HG03457 (cell line): ENCODE measurements at regions not wholly inside any gene's neighbourhood (a gene's known extent, or its start where the extent isn't known, plus 50 kb on each side); places are given as distances from the start of the nearest gene placed in this dataset.
"Not testable (repeated sequence)": the region's sequence is repeated elsewhere in the genome, so short reads cannot be mapped to it uniquely, and the experiment has no call there.

Experiments used
- ATAC-seq: cut with Tn5 transposase; IDR thresholded peaks from one replicate; pipeline ENCODE4 v1.9.1; 2021; ENCODE audit warnings: moderate number of reproducible peaks; ENCODE audit not compliant: unreplicated experiment

DNA sequence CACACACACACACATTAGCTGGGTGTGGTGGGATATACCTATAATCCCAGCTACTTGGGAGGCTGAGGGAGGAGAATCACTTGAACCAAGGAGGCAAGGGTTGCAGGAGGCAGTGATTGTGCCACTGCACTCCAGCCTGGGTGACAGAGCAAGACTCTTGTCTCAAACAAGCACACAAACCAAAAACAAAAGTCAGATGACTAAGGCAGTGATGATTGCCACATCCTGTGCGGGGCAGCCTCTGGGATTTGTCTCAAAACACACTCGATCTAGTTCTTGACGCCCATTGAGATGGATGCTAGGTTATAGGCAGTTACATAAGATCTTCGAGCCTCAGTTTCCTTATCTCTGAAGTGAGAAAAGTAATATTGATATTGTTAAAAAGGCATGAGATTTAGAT lies 57.8 kb upstream of the NBPF8 start:
- ATAC-seq = not testable (repeated sequence)

- ATAC-seq = not testable (repeated sequence)
Measured at GRCh38 chr1:120356170-120356569, 58.7 kb upstream of the NBPF8 start.

DNA sequence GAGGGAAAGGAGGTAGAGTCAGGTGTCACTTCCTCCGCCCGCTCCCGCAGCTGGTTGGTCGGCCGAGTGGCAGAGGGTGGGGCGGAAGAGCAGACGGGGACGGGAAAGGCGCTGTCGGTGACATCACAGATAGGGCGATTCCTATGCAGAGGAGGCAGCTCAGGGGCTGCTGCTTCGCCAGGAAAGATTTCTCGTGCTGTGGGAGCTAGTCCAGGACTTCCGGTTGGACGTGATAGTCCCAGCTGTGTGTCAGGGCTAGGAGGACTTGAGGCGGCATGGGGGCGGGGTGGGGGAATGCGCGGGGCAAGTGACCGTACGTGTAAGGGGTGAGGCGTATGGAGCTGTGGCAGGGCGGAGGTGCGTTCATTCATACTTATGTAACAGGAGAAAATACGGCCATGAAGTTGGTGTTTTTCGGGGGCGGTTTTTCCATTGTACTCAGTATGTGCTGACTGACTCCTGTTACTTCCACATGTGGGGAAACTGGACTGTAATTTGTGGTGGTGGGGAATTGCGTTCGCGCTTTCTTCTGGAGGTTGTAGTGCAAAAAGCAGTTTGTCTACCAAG lies 60.1 kb upstream of the NBPF8 start:
- peak; percentile 90 for ATAC-seq

GRCh38 chr1:120342231-120343073 lies 72.4 kb upstream of the NBPF8 start:
- not testable (repeated sequence) for ATAC-seq

GRCh38 chr1:120341756-120342155 lies 73.1 kb upstream of the NBPF8 start:
- not testable (repeated sequence) for ATAC-seq

DNA sequence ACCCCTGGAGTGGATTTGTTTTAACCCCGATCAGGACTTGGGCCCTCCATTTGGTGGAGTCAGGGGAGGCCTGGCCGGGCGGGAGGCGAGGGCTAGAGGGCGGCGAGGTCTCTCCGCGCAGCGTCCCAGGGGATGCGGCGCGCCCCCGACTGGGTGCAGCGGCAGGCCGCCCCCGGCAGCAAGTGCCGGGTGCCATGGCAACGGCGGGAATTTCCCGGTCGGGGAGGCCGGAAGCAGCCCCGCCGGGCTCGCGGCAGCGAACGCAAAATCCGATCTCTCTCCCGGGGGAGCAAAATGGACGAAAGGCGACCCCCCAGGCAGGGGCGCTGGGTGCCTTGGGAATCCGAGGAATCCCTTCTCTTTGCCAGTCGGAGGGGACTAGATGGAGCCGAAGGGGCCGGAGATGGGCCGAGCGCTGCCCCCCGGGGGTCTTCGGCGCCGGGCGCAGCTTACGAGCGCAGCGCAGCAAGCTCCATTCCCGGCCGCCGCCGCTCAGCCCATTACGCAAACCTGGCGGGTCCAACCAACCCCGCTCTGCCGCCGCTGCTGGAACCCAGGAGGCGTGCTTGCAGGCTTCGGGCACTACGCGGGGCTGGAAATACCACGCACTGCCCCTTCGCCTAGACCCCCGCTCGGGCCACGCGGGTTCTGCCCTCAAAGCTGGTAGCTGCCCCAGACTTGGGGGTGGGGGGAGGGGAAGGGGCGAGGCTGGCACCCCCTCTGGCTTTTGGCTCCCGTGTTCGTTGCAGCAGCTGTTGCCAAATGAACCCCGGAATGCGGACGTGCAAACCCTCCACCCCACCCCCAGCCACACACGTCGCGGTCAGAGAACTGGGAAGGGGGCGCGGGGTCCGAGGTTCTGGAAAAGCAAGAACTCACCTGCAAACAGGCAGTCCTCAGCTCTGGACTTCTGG lies 73.7 kb upstream of the NBPF8 start:
- not testable (repeated sequence) for ATAC-seq

DNA sequence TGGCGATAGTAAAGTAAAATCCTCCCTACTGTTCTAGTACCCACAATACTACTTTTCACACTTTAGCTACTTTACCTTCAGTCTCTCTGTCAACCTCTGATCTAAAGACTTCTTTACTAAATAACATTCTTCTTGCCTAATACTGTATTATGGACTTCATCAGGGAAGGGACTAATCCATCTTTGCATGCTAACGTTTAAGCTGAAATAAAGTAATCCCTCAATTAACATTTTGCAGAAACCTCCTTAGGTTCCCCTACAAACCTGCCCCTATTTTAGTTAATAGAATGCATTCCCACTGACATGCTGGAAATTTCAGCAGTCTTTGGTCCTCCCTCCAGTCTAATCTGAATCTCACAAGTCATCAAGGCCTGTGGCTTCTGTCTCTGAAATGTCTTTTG lies 99.1 kb upstream of the NBPF8 start:
- not testable (repeated sequence) for ATAC-seq

DNA sequence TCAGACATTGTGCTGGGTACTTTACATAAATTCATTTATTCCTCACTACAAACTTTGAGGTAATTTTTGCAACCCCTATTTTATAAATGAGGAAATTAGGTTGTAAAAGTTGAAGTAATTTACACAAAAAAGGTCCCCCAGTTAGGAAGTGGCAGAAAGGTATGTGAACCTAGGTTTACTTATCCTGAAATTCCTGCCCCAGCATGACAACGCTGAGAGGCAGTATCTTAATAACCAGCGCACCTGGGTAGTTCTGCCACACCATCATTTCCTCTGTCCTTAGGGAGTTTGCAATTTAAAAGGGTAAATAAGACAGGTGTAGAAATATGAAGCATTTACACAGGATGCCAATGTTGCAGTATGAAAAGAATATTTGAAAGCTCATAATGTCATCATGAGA lies 102.9 kb upstream of the NBPF8 start:
- ATAC-seq = not testable (repeated sequence)

- not testable (repeated sequence) for ATAC-seq
Measured at GRCh38 chr1:120308940-120309578, 105.8 kb upstream of the NBPF8 start.

GRCh38 chr1:120305046-120305445 lies 109.8 kb upstream of the NBPF8 start:
- ATAC-seq = not testable (repeated sequence)

- not testable (repeated sequence) for ATAC-seq
Measured at GRCh38 chr1:120304341-120304740, 110.5 kb upstream of the NBPF8 start.

DNA sequence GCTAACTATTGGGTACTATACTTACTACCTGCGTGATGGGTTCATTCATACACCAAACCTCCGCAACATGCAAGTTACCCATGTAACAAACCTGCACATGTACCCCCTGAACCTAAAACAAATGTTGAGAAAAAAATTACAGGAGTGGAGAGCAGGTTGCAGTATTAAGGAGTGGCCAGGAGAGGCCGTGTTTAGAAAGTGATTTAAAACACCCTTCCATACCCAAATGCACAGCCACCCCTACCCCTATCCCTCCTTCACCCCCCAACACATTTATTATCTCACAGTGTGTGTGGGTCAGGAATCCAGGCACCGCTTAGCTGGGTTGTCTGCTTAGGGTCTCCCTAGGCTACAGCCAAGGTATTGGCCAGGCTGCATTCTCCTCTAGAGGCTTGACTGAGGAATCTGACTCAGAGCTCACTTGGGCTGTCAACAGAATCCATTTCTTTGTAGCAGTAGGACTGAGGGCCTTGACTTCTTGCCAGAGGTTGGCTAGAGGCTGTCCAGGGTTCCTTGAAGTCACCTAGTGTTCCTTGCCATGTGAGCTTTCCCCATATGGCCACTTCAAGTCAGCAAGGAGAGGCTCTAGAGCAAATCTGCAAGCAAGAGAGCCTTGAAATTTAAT lies 115.3 kb upstream of the NBPF8 start:
- not testable (repeated sequence) for ATAC-seq

GRCh38 chr1:120298487-120298886 lies 116.3 kb upstream of the NBPF8 start:
- ATAC-seq = not testable (repeated sequence)

DNA sequence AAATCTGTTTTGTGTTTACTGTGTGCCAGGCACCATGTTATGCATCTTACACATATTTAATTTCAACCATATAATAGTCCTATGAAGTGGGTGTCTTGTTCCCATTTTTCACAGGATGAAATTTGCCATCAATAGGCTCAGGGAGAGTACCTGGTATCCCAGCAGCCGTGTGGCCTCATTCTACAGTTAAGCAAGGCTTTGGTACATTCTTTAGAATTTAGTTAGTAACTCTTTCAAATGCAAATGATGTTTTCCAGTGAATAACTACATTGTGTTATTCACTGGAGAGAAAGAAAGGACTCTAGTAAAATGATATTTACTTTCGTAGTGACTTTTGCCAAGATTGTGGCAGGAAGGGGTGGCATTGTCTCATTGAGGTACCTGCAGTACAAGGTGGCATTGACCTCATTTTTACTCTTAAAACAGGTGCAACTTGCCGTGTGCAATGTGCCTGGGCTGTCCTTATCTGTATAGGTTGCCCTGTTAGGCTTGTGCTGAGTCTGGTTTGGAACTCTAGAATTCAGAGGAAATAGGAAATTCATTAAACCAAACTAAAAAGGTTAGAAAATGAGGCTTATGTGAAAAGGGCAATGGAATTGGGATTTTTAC lies 117.4 kb upstream of the NBPF8 start:
- not testable (repeated sequence) for ATAC-seq

- ATAC-seq = not testable (repeated sequence)
Measured at GRCh38 chr1:120290105-120290504, 113.8 kb upstream of the SEC22B start.

DNA sequence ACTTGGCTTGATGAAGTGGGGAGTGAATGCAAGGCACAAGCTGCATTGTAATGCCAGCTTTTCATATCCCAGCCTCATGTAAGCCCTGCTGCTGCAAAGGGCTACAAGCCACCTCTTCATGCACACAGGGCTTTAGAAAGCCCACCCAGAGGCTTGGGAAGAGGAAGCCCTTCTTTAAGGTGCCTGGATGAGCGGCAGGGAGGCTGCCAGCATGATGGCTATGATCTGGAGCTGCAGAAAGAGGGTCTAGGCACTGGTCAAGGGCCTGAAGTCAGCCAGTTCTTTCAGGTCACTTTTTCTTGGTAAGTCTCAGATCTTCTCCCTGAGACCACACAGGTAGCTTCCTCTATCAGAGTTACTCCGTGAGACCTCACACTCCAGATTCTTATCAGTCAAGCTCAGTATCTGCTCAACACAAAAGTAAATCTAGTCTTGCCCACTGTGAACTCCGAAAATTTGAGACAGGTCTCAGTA lies 113.3 kb upstream of the SEC22B start:
- not testable (repeated sequence) for ATAC-seq

GRCh38 chr1:120288814-120289600 lies 112.7 kb upstream of the SEC22B start:
- ATAC-seq = not testable (repeated sequence)

DNA sequence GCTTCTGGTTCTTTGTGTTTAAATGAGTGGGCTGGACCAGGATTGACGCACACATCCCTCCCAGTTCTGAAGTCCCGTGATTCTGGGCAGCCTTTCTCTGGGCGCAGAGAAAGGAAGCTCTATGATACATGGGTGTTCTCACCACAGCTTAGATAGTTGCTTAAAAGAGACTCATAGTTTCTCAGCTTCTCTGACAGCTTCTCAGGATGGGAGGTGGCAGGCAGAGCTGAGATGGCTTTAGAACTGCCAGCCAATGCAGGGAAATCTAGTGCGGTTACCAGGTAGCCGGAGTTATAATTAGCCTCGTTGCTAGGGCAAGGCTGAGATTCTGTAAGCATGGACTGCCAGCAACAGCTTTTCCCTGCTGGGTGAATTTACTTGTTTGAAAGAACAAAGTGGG lies 111.8 kb upstream of the SEC22B start:
- not testable (repeated sequence) for ATAC-seq
